Posterior vena cava (tissue), 2 donors: ENCODE measurements at regions not wholly inside any gene's neighbourhood (a gene's known extent, or its start where the extent isn't known, plus 50 kb on each side); places are given as distances from the start of the nearest gene placed in this dataset.

Source experiments
- DNase-seq: peaks from one replicate; pipeline ENCODE4 v3.0.0-alpha.2; 2020; ENCODE audit warnings: low spot score
- intact Hi-C, 2 donors: fragments of 100-400 bp; cut with DNase I; formaldehyde crosslinking; loops; one replicate each; pipeline versions ENCODE4 v1.14.1 to v1.14.2; 2022 to 2023
- donor health status: DM: yes; HTN: yes; CAD: no.
- donor health status: DM: yes; HTN: yes; CAD: no.

DNA sequence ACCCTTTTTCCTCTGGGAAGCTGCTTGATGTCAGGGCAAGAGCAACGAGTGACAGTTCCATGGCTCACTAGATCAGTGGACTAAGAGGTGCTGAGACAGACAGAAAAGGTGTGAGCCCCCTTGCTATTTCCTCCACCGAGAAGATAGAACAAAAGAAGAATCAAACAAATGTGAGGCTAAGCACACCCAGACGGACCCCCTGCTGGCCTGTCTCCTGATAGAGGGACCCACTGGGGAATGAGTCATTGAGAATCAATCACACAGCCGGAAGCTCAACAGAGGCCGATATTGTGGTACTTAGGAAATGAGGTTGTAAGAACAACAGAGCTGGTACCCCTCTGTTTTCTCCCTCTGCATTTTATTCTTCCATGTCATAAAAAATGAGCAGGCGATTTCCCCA lies 89.8 kb upstream of the TEX51 start:
- DNase-seq: no peak
- intact Hi-C loops: no loop called here

DNA sequence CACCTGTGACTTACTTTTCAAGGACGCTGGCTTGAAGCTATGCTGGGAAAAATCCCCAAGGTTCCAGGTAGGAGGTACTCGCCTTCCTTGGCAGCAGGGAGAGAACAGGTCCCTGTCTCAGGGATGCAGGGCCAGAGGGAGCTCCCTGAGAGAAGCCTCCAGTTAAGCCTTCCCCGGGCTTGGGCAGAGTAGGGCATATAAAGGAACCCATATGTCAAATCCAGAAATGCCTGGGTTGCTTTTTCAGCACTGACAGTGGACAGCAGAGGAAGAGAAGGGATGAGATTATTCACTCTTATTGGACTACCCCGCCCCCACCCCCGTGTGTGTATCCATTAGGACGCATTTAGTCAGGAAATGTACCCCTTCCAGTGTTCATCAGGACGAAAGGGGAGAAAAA lies 89.3 kb upstream of the TEX51 start:
- DNase-seq: no peak
- intact Hi-C loops: no loop called here

DNA sequence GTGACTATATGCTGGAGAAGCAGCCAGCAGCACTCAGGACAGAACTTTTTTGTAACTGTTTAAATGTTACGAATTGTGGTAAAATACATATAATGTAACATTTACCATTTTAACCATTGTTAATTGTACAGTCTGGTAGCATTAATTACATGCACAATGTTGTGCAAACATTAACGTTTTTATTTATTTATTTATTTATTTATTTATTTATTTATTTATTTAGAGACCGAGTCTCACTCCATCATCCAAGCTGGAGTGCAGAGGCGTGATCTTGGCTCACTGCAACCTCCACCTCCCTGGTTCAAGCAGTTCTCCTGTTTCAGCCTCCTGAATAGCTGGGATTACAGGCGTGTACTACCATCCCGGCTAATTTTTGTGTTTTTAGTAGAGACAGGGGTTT lies 88.7 kb upstream of the TEX51 start:
- no peak for DNase-seq
- intact Hi-C loops: no loop called here

DNA sequence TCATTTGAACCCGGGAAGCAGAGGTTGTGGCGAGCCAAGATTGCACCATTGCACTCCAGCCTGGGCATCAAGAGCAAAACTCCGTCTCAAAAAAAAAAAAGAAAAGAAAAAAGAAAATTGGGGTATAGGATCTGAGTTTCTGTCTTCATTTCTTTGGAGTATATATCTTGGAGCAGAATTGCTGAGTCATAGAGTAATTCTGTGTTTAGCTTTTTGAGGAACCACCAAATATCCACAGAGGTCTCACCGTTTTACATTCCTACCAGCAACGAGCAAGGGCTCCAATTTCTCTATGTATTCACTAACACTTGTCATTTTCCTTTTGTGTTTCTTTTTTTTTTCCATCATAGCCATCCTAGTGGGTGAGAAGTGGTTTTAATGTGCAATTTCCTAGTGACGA lies 87.6 kb upstream of the TEX51 start:
- DNase-seq: no peak
- intact Hi-C loops: no loop called here

DNA sequence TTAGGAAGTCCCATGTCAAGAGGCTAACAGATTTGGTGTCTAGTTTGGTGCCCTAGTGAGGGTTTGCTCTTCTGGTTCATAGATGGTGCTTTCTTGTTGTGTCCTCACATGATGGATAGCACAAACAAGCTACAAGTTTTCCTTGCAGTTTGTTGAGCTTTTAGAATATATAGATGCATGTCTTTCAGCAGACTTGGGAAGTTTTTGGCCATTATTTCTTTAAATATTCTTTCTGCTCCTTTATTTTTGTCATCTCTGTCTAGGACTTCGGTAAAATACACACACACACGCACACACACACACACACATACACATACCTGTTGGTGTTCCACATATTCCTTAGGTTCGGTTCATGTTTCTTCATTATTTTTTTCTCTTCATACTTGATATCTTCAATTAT lies 81.5 kb upstream of the TEX51 start:
- intact Hi-C loops: no loop called here
- no peak for DNase-seq

DNA sequence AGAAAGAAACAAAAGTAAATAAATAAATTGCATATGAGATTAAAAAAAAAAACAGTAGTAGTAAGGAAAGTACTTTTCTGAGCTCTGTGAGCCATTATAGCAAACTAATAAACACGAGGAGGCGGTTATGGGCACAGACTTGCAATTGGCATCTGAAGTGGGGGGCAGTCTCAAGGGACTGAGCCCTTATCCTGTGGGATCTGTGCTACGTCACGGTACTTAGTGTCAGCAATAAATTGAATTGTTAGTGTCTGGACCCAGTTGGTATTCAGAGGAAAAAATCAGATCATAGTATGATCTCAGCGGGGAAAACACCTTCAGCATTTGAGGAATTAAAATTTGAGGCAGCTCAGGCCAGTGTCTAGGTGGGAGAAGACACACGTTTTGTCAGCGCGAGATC lies 76.6 kb upstream of the TEX51 start:
- DNase-seq: no peak
- intact Hi-C loops: no loop called here

DNA sequence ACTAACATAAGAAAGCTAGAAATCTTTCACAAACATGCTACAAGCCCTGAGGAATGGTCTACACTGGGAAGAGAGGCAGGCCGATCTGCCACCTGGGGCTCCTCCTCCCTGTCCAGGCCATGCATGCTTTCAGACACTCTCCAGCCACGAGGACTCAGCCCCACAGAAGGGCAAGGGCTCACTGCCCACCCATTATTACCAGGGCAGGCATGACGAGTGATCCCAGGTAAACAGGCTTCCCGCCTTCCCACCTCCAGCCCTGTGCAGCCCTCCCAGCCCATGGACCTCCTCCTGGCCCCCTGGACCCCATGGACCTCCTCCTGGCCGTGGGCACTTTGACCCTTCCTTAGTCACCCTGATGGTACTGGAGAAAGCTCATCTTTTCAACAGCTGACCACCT lies 75.8 kb upstream of the TEX51 start:
- no peak for DNase-seq
- intact Hi-C loops: no loop called here

DNA sequence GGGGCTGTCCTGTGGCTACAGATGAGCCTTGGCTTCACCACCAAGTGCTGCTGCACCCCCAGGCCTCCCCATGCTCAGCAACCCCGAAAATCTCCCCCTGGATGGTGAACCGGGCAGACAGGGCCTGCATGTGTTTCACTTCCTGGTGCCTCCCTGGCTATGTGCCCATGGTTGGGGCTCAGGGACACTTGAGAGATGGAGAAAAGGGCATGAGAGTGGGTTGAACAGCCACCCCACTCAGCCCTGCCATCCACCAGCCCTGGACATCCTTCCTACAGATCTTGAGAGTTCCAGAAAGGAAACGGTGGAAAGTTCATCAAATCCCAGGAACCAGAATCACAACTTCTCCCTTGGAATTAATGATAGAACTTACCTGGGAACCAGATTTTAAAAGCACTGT lies 74.7 kb upstream of the TEX51 start:
- intact Hi-C loops: no loop called here
- no peak for DNase-seq

DNA sequence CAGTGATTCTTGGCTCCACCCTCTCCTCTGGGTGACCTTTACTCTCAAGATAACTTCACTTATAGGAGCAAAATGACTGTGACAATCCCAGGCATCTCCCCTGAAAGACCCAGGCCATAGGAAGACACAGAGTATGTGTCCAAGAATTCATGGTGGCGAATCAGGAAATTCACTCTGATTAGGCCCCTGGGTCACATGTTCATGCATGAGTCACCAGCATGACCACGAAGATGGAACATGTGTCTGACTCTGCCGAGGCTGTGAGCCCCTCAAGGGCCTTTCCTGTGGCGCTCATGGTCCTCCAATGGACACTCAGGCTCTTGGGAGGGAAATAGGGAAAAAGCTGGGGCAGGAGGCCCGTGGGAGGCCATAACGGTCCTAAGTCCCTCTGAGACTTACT lies 74.0 kb upstream of the TEX51 start:
- DNase-seq: no peak
- intact Hi-C loops: no loop called here

DNA sequence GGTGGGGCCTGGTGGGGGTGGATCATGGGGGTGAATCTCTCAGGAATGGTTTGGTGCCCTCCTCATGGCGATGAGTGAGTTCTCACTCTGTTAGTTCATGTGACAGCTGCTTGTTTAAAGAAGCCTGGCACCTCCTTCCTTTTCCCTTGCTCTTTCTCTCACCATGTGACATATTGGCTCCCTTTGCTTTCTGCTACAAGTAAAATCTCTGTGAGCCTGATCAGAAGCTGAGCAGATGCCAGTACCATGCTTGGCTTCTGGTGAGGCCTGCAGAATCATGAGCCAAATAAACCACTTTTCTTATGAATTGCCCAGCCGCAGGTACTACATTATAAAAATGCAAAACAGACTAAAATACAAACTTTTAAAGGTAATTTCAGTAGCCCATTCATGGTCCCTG lies 73.4 kb upstream of the TEX51 start:
- no peak for DNase-seq
- intact Hi-C loops: no loop called here

DNA sequence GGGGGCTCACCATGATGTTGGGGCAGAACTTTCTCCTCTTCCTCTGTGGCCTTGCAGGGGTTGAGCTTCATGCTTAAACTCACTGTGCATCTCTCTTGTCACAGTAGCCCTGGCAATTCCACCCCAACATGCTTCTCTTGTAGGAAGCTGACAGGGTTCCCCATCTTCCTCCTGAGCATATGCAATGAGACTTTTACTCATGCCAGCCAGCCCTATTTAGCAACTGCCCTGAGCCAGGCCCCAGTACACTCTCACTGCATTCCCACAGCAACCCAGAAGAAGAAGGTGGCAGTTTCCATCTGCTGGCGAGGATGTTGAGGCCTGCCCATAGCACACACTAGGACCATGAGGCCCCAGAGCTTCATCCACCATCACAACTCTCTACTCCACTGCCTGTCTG lies 72.2 kb upstream of the TEX51 start:
- DNase-seq: no peak
- intact Hi-C loops: no loop called here

DNA sequence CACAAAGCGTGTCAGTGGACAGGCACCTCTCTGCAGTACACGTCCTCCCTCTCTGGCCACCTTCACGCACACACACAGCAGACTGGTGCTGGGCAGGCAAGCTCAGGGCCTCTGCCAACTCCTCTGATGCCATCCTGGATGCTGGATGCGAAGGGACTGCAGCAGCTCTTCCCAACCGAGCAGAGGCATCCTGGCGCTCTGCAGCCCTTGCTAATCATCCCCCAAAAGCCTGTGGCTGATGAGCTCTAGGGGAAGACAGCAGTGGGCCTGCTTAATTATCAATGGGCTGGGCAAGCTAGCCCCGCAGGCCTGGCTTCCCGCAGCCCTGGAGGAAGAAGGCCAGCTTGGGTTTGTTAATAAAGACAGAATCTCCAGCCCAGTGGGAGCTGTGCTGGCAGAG lies 71.3 kb upstream of the TEX51 start:
- no peak for DNase-seq
- intact Hi-C loops: no loop called here

DNA sequence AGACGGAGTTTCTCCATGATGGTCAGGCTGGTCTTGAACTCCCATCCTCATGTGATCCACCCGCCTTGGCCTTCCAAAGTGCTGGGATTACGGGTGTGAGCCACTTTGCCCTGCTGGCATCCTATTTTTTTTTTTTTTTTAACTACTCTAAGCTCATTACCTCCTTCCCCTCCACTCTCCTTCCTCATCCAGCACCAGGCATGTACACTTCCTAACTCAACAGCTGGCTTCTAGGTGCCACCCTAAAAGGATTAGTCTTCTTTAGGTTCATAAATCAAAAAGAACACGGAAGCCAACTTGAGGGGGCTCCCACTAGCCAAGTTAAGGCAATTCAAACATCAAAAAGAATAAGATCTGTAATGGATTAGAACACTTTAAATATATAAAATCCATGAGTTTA lies 70.6 kb upstream of the TEX51 start:
- intact Hi-C loops: no loop called here
- no peak for DNase-seq

DNA sequence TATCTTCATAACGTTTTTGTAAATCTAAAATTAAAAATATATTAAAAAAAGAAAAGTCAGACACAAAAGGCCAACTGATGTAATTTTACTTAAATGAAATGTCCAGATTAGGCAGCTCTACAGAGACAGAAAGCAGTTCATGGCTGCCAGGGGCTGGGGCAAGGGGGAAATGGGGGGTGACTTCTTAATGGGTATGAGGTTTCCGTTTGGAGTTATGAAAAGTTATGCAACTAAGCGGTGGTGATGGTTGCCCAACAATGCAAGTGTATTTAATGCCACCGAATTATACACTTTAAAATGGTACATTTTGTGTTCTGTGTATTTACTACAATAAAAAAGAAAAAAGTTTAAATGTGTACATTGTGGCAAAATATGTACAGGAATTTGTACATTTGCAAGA lies 70.2 kb upstream of the TEX51 start:
- intact Hi-C loops: no loop called here
- DNase-seq: no peak

DNA sequence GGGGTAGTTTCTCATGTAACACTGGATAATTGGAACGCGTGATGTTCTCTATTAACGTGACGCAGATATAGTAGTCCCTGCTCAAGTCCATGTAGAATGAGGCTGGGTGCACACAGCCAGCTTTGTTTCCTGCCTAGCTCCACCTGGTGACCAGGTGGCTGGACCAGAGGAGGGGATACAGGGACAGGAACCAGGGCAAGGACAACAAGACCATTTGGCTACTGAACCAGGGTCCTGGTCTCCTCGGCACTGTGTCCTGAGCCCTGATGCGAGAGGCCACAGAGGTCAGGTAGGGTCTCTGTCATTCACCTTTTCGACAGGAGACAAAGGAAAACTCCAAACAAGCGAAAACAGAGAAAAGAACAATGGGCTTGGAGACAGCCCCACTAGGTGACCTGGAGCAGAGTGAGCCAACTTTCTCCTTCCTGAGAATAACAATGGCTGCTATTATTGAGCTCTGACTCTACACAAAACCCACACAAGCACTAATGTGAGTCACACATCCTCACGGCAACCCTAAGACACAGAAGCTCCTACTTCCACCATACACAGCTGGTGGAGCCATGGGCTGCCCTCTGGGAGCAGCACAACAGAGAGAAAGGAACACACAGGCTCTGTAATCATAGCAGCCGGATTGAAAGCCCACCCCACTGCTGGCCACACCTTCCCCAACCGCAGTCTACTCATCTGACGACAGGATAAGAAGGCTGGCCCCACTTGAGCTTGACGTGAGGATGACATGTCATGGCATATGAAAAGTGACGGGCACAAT lies 67.3 kb upstream of the TEX51 start:
- intact Hi-C loops: no loop called here
- no peak for DNase-seq

DNA sequence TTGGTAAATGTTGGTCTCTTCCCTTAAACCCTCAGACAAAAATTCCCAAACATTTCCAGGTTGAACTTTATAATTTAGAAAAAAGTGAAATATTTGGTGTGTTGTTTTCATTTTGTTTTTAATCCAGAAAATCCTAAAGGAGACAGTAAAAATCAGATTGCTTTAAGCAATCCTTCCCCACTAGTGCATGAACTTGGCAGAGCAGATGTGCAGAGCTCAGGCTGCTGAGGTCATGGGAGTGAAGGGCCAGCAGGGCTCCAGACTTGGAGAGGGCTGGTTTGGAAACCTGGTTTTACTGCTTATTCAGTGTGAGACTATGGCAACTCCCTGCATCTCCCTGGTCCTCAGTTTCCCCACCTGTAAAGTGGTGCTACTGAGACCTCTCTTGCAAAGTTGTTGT lies 66.7 kb upstream of the TEX51 start:
- intact Hi-C loops: no loop called here
- no peak for DNase-seq

DNA sequence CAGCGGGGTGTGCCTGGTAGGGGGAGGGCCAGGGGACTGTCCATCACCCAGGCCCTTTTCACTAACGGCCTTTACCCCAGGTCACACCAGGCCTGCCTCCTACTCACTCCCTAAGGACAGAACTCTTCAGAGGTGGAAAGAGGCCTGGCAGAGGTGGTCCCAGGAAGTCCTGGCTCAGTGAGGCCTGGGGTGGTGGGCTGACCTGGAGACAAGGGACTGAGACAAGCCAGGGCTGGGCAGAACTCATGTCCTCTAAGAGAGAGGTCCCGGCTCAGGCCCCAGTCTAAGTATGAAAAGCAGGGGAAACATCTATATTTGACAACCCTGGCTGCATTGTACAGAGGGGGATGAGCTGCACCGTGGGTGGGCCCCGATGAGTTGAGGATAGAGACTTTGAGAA lies 65.9 kb upstream of the TEX51 start:
- no peak for DNase-seq
- intact Hi-C loops: no loop called here

DNA sequence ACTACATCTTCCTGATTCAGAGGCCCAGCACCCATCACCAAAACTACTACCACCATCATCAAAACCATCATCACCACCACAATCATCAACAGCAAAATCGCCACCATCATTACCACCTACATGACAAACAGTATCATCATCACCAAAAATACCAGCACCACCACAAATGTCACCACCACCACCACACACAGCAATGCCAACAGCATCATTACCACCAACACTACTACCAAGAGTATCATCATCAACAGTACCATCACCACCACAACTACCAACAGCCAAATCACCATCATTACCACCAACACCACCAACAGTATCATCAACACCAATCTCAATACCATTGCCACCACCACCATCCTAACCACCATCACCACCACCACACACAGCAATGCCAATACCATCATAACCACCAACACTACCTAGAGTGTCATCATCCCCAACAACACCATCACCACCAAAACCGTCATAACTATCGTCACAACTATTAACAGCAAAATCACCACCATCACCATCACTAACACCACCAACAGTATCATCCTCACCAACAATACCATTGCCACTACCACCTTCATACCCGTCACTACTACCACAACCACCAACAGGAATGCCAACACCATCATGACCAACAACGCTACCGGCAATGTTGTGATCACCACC lies 64.6 kb upstream of the TEX51 start:
- intact Hi-C loops: no loop called here
- no peak for DNase-seq

DNA sequence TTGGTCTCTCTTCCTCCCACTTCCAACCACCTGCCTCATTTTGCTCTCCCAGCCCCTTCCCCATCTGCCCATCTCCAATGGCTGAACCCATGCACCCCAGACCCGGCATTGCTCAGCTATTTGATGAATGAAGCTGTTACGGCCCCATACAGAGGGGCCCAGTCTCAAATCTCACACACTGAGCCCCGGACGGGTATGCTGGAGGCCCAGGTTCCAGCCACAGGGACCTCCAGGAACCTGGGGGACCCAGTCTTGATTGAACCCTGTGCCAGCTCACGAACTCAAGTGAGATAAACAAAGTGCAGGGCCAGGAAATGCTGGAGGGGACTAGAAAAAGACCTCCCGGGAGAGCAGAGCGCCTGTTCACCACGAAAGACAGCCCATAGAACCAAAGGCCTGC lies 63.4 kb upstream of the TEX51 start:
- no peak for DNase-seq
- intact Hi-C loops: no loop called here

DNA sequence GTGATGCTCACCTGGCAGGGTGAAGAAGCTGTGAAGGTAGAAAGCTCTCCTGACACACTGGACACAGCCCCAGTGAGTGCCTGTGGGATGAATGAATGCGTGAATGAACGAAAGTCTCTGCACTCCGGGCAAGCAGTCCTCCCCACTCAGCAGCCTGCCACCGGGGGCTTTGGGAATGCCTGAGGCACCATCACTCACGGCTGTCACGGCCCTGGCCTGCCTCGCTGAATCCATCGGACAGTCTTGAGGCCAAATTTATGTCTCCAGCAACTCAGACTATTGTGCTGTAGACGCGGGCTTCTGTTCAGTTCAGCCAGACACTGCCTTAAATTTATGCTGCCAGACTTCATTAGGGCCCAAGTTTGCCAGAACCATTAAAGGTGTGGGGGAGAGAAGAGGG lies 62.9 kb upstream of the TEX51 start:
- DNase-seq: no peak
- intact Hi-C loops: no loop called here
